Activated gamma-delta T cell treated with Interleukin-2 at 50 U/mL for 16 hours (primary cell): ENCODE measurements at regions not wholly inside any gene's neighbourhood (a gene's known extent, or its start where the extent isn't known, plus 50 kb on each side); places are given as distances from the start of the nearest gene placed in this dataset.

Experiments
- DNase-seq: peaks from one replicate; pipeline ENCODE4 v3.0.0-alpha.2; 2020

GRCh38 chr20:24332956-24333355, 136.5 kb upstream of the SYNDIG1 start:
- no peak for DNase-seq

- DNase-seq: no peak
Measured at GRCh38 chr20:24331939-24332338, 137.5 kb upstream of the SYNDIG1 start.

GRCh38 chr20:24328901-24329300, 140.5 kb upstream of the SYNDIG1 start:
- DNase-seq: no peak

- DNase-seq: no peak
Measured at GRCh38 chr20:24321973-24322372, 147.5 kb upstream of the SYNDIG1 start.

- no peak for DNase-seq
Measured at GRCh38 chr20:24318569-24319352, 150.7 kb upstream of the SYNDIG1 start.

- DNase-seq: no peak
Measured at GRCh38 chr20:24317224-24317623, 152.2 kb upstream of the SYNDIG1 start.

- DNase-seq: no peak
Measured at GRCh38 chr20:24316731-24317130, 152.7 kb upstream of the SYNDIG1 start.

DNA sequence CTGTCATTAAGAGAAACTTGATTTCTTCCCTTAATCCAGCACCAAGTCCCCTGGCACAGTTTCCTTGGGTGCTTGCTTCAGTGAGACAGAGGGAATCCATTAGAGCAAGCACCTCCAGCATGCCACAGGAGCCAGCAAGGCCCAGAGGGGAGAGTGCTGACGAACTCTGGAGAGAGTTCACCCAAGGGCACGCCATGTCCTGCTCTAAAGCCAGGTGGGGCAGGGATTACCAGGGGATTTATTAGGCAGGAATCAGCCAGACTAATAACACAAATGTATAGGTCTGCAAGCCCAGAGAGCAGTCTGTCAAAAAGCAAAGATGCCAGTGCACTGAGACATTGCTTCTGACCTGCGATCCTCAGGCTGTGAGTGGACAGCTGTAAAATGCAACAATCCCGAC, 155.4 kb upstream of the SYNDIG1 start:
- no peak for DNase-seq

- DNase-seq: no peak
Measured at GRCh38 chr20:24309596-24309995, 159.8 kb upstream of the SYNDIG1 start.

DNA sequence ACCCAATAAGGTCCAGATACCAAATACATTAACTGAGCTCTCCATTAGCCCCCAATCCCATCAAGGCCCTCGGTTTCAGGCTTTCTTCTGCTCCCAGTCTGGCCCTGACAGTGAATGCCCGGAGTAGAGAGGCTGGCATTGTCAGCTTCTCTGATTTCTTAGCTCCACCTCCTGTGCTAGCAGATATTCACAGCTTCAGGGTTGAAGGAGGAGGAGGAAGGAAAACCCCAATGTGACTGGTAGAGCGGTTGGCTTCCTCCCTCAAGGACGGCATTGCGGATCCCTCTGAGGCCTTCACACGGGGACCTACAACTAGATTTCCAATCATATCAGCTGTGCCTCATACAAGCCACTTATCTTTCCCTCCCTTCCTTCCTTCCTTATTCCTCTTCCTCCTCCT, 164.1 kb upstream of the SYNDIG1 start:
- no peak for DNase-seq

- DNase-seq: no peak
Measured at GRCh38 chr20:24304291-24304690, 165.1 kb upstream of the SYNDIG1 start.

DNA sequence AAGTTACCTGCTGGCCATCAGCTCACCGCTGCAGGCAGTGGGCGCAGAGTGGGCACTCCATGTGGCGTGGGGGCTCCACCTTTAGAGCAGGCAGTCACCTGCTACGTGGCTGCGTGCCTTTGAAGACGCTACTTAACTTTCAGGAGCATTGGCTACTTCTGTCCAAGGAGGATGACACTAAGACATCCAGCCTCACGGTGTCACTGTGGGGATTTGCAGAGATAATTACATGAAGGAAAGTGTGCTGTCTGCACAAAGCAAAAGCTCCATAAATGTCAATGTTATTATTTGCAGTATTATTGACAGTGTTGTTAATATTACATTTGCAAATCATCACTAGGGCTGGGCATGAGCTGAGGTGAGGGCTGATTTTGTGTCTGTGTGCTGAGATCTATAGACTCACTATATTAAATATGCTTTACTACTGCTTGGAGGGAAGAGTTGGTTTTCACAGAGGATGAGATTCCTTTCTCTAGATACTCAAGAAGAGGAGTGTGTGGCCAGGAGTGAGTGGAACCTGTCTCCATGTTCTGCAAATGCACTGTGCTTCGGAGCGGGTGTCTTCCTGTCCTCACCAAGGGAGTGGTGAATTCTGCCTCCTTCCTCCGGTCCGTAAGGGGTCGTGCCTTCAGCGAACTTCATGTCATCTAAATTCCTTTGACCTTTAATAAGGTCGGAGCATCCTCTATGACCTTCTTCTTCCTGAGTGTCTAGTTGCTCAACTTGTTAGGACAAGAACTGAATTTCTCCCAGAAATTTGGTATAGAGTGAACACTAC, 165.8 kb upstream of the SYNDIG1 start:
- DNase-seq: no peak

DNA sequence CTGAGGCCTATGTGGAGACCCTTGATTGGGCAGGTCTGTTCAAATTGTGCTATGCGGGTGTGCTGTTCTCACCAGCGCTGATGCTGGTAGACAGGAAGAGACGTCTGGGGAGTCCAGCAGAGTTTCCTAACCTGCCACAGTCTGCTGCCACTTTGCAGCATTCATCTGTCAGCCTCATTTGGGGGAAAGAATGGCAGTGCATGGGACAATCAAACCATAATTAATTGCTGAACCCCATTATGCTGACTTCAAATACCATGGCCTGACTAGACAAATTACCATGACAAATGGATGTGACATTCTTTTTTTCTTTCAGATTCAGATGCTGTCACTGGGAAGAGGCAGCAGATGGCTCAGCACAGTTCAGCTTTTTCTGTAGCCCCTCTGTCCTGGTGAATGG, 171.4 kb upstream of the SYNDIG1 start:
- DNase-seq: no peak

DNA sequence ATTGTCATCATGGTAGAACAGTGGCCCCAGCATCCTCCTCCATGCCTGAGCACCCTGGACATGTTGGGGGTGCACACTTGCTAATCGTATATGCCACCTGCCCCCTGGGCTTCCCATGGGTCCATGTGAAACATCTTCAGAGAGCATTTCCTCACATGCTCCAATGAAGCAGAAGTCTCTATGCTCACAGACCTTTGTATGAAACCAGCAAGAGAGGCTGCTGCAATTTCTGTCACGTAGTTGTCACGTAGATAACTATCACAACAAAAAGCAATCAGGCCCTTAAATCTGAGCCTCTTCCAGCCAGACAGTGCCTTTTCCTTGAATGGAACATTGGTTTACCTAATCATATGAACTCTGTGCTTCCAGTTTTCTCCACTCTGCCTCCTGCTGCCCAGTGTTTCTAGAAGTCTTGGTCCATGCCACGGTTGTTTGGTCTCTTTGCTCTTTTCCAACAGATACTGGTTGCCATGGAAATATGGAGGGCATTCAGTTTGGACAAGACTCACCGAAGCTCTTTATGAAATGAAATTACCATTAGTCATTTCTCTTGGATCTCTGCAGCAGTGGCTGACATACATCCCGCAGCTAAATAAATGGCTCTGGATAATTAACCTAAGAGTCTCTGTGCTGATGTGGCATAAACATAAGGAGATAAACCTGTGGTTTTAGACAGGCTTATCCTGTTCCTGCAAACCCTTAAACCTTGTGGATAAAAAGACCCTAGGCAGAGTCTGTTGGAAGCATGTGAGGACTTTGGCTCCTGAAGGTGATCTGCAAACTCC, 172.8 kb upstream of the SYNDIG1 start:
- no peak for DNase-seq

DNA sequence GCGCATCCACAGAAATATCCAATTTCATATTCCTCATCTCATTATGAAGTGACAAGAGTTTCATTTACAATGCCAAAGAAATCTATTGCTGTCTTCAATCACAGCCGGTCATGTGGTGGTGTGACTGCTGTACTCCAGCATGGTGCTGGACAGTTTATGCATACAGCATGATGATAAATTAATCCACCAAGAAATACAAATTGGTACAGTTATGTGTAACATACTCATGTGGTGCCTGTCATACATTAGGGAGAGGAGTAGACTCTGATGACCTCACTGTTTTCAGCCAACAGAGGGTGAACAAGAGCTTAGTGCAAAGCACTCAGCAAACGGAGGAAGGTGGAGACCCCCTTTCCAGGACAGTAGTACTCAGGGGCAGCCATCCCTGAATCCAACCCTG, 178.4 kb upstream of the SYNDIG1 start:
- DNase-seq: no peak

- DNase-seq: no peak
Measured at GRCh38 chr20:24289737-24290481, 179.5 kb upstream of the SYNDIG1 start.

- DNase-seq: no peak
Measured at GRCh38 chr20:24283186-24283585, 186.2 kb upstream of the SYNDIG1 start.

GRCh38 chr20:24277196-24277595, 192.2 kb upstream of the SYNDIG1 start:
- no peak for DNase-seq

GRCh38 chr20:24275946-24276705, 193.3 kb upstream of the SYNDIG1 start:
- no peak for DNase-seq

GRCh38 chr20:24273251-24273650, 196.2 kb upstream of the SYNDIG1 start:
- DNase-seq: no peak

DNA sequence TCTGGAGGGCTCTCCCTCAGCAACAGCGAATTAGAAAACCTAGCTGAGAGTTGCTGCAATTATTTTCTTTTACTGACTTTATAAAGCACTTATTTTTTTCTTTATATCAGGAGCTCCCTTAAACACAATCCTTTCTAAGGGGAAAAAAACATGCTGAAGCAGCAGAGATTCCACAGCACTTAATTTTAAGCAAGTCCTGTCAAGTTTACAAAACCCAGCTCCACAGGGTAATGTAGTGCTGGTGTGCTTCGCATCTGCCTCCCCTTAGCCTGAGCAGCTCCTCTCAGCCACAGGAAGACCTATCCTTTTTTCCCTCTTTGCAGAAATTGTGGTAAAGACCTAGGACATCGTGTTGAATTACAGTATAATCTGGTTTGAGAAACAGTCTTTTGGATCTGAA, 208.1 kb upstream of the SYNDIG1 start:
- no peak for DNase-seq

DNA sequence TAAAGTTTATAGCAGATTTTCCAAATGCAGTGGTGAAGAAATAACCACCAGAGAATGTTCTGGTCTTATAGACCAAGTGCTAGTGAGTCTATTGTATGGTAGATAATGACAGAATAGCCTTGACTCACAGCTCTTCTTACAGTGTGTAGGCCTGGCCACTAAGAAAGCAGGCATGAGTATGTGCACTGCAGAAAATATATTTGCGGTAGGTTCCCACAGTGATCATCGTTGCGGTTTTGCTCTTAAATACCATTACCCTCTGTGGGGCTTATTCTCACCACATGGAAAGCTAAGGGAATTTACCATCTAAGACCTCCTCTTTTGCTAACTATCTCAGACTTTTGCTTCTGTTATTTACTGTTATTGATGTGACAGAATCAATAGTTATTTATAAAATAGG, 212.3 kb upstream of the SYNDIG1 start:
- DNase-seq: no peak
